GM23338 (cell line): ENCODE measurements at regions not wholly inside any gene's neighbourhood (a gene's known extent, or its start where the extent isn't known, plus 50 kb on each side); places are given as distances from the start of the nearest gene placed in this dataset.

Experiments used
- ATAC-seq: fragments of 200-7000 bp; cut with Tn5 transposase; 3 replicates; pipeline ENCODE4 v1.9.1; 2020
- DNase-seq: peaks from one replicate; pipeline ENCODE4 v3.0.0-alpha.2; 2015; ENCODE audit warnings: low spot score
- H2AFZ ChIP-seq: fragments of 200-600 bp; sonication (generic); 2 replicates; pipeline ENCODE4 v1.8.0; 2016; ENCODE audit warnings: antibody characterized with exemption, mild to moderate bottlenecking, moderate library complexity
- H3F3A ChIP-seq: fragments of 200-600 bp; sonication (generic); replicated peaks from 2 replicates; pipeline ENCODE4 v1.8.0; 2017; ENCODE audit warnings: antibody characterized with exemption, mixed run types, low read depth
- H3K27ac ChIP-seq: fragments of 200-600 bp; sonication (generic); 2 replicates; pipeline ENCODE4 v1.6.1; 2016; ENCODE audit warnings: low read depth
- H3K27me3 ChIP-seq: fragments of 200-600 bp; sonication (generic); 2 replicates; pipeline ENCODE4 v1.8.0; 2016; ENCODE audit warnings: mild to moderate bottlenecking, mixed run types, moderate library complexity; ENCODE audit not compliant: insufficient read depth
- H3K36me3 ChIP-seq: fragments of 200-600 bp; sonication (generic); 2 replicates; pipeline ENCODE4 v1.8.0; 2016; ENCODE audit warnings: mild to moderate bottlenecking; ENCODE audit not compliant: insufficient read depth
- H3K4me1 ChIP-seq: fragments of 200-600 bp; sonication (generic); 2 replicates; pipeline ENCODE4 v1.8.0; 2016; ENCODE audit warnings: mild to moderate bottlenecking, moderate library complexity; ENCODE audit not compliant: insufficient read depth
- H3K4me2 ChIP-seq: fragments of 200-600 bp; sonication (generic); 2 replicates; pipeline ENCODE4 v1.7.1; 2017; ENCODE audit warnings: mixed run types
- H3K4me3 ChIP-seq: fragments of 200-600 bp; sonication (generic); 2 replicates; pipeline ENCODE4 v1.6.1; 2016; ENCODE audit warnings: mixed run types
- H3K79me2 ChIP-seq: fragments of 200-600 bp; sonication (generic); replicated peaks from 2 replicates; pipeline ENCODE4 v1.8.0; 2017; ENCODE audit warnings: mild to moderate bottlenecking; ENCODE audit not compliant: insufficient read depth
- H3K9me2 ChIP-seq: fragments of 200-600 bp; sonication (generic); 2 replicates; pipeline ENCODE4 v1.8.0; 2017; ENCODE audit not compliant: insufficient read depth
- H4K20me1 ChIP-seq: fragments of 200-600 bp; sonication (generic); replicated peaks from 2 replicates; pipeline ENCODE4 v1.8.0; 2017; ENCODE audit warnings: mild to moderate bottlenecking; ENCODE audit not compliant: insufficient read depth
- H3K27ac Mint-ChIP-seq: 2 replicates; pipeline ENCODE4 v1.8.0; 2020; ENCODE audit warnings: inconsistent platforms, mild to moderate bottlenecking, moderate library complexity, mixed read lengths
- H3K27me3 Mint-ChIP-seq: 3 replicates; pipeline ENCODE4 v1.8.0; 2022; ENCODE audit warnings: low read depth, mild to moderate bottlenecking, moderate library complexity, mixed read lengths, inconsistent platforms; ENCODE audit not compliant: insufficient read depth, poor library complexity
- H3K36me3 Mint-ChIP-seq: 3 replicates; pipeline ENCODE4 v1.8.0; 2021; ENCODE audit warnings: low read depth, mild to moderate bottlenecking, inconsistent platforms, moderate library complexity, mixed read lengths
- H3K4me1 Mint-ChIP-seq: 3 replicates; pipeline ENCODE4 v1.8.0; 2020; ENCODE audit warnings: mild to moderate bottlenecking, inconsistent platforms, mixed read lengths
- H3K4me3 Mint-ChIP-seq: 3 replicates; pipeline ENCODE4 v1.8.0; 2021; ENCODE audit warnings: moderate library complexity, mild to moderate bottlenecking, inconsistent platforms, mixed read lengths
- H3K9me3 Mint-ChIP-seq: 3 replicates; pipeline ENCODE4 v1.8.0; 2020; ENCODE audit warnings: moderate library complexity, mild to moderate bottlenecking, inconsistent platforms, mixed read lengths
- CTCF ChIP-seq, 2 experiments: fragments of 200-600 bp in 1 of 2; sonication (generic) in 1 of 2; conservative IDR thresholded peaks; 2 replicates each; pipeline versions ENCODE4 v1.5.1 to v1.6.1; 2016 to 2017; ENCODE audit warnings: antibody characterized with exemption in 2 of 2, low read depth in 2 of 2, mild to moderate bottlenecking in 2 of 2, moderate library complexity in 1 of 2
- EZH2 ChIP-seq: fragments of 200-600 bp; sonication (generic); IDR thresholded peaks from one replicate; pipeline ENCODE4 v1.8.0; 2017; ENCODE audit warnings: antibody characterized with exemption, mild to moderate bottlenecking, low read depth; ENCODE audit not compliant: unreplicated experiment
- NANOG ChIP-seq: IDR thresholded peaks from 2 replicates; pipeline ENCODE4 v1.6.1; 2016; ENCODE audit warnings: antibody characterized with exemption, borderline replicate concordance
- ZNF114 ChIP-seq: fragments of 250-450 bp; sonication (Bioruptor Pico); IDR thresholded peaks from 2 replicates; pipeline ENCODE4 v1.5.0; 2020; ENCODE audit warnings: mild to moderate bottlenecking, moderate library complexity
- ZNF331 ChIP-seq: fragments of 250-450 bp; sonication (Bioruptor Pico); IDR thresholded peaks from 2 replicates; pipeline ENCODE4 v1.5.0; 2020; ENCODE audit warnings: low read depth, mild to moderate bottlenecking, moderate library complexity
- TF ChIP-seq, protein P1 (sequence below): fragments of 250-450 bp; sonication (Bioruptor Pico); IDR thresholded peaks from 2 replicates; pipeline ENCODE4 v1.5.0; 2020; ENCODE audit warnings: mild to moderate bottlenecking, moderate library complexity
- TF ChIP-seq, protein P2 (sequence below): IDR thresholded peaks from one replicate; pipeline ENCODE4 v1.6.1; 2018; ENCODE audit warnings: antibody characterized with exemption; ENCODE audit not compliant: unreplicated experiment
- TF ChIP-seq, protein P3 (sequence below): IDR thresholded peaks from 2 replicates; pipeline ENCODE4 v1.6.1; 2016; ENCODE audit warnings: antibody characterized with exemption

DNA sequence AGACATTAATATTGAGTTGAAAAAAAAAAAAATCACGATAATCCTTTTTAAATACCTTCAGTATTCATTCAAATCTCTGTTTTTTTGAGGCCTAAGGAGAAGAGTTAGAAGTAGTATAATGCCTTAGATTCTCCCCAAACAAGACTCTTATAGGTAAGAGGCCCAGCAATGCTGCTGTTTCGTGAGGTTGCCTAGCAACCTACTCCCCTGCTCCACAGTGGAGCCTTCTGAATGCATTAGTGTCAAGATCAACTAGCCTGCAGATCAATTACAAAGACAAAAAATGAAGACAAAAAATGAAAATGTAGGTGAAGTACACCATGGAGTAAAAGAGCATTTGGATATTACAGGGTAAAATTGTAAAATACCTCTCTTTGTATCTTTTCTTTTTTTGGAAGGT lies 229.8 kb upstream of the LUZP2 start:
- no peaks in the 10 kb centered on the region for H3F3A ChIP-seq
- no peaks in the 10 kb centered on the region for H3K36me3 ChIP-seq
- H3K79me2 ChIP-seq: no peaks in the 10 kb centered on the region
- peaks cover 4% of the 10 kb centered on the region; the same call in 1 of the 3 replicates for H3K9me3 Mint-ChIP-seq
- TF ChIP-seq ZNF114 (no peak), ZNF331 (CRISPR knock-in tag) (no peak), NANOG (no peak), CTCF (conservative IDR thresholded peaks at IDR 0.05; ENCODE audit: low read depth in 2 of 2) (no peak), EZH2 (no peak)
- TF ChIP-seq, protein P1, sequence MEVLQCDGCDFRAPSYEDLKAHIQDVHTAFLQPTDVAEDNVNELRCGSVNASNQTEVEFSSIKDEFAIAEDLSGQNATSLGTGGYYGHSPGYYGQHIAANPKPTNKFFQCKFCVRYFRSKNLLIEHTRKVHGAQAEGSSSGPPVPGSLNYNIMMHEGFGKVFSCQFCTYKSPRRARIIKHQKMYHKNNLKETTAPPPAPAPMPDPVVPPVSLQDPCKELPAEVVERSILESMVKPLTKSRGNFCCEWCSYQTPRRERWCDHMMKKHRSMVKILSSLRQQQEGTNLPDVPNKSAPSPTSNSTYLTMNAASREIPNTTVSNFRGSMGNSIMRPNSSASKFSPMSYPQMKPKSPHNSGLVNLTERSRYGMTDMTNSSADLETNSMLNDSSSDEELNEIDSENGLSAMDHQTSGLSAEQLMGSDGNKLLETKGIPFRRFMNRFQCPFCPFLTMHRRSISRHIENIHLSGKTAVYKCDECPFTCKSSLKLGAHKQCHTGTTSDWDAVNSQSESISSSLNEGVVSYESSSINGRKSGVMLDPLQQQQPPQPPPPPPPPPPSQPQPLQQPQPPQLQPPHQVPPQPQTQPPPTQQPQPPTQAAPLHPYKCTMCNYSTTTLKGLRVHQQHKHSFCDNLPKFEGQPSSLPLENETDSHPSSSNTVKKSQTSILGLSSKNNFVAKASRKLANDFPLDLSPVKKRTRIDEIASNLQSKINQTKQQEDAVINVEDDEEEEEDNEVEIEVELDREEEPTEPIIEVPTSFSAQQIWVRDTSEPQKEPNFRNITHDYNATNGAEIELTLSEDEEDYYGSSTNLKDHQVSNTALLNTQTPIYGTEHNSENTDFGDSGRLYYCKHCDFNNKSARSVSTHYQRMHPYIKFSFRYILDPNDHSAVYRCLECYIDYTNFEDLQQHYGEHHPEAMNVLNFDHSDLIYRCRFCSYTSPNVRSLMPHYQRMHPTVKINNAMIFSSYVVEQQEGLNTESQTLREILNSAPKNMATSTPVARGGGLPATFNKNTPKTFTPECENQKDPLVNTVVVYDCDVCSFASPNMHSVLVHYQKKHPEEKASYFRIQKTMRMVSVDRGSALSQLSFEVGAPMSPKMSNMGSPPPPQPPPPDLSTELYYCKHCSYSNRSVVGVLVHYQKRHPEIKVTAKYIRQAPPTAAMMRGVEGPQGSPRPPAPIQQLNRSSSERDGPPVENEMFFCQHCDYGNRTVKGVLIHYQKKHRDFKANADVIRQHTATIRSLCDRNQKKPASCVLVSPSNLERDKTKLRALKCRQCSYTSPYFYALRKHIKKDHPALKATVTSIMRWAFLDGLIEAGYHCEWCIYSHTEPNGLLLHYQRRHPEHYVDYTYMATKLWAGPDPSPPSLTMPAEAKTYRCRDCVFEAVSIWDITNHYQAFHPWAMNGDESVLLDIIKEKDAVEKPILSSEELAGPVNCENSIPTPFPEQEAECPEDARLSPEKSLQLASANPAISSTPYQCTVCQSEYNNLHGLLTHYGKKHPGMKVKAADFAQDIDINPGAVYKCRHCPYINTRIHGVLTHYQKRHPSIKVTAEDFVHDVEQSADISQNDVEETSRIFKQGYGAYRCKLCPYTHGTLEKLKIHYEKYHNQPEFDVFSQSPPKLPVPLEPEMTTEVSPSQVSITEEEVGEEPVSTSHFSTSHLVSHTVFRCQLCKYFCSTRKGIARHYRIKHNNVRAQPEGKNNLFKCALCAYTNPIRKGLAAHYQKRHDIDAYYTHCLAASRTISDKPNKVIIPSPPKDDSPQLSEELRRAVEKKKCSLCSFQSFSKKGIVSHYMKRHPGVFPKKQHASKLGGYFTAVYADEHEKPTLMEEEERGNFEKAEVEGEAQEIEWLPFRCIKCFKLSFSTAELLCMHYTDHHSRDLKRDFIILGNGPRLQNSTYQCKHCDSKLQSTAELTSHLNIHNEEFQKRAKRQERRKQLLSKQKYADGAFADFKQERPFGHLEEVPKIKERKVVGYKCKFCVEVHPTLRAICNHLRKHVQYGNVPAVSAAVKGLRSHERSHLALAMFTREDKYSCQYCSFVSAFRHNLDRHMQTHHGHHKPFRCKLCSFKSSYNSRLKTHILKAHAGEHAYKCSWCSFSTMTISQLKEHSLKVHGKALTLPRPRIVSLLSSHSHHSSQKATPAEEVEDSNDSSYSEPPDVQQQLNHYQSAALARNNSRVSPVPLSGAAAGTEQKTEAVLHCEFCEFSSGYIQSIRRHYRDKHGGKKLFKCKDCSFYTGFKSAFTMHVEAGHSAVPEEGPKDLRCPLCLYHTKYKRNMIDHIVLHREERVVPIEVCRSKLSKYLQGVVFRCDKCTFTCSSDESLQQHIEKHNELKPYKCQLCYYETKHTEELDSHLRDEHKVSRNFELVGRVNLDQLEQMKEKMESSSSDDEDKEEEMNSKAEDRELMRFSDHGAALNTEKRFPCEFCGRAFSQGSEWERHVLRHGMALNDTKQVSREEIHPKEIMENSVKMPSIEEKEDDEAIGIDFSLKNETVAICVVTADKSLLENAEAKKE (CRISPR knock-in tag): no peak
- TF ChIP-seq, protein P2, sequence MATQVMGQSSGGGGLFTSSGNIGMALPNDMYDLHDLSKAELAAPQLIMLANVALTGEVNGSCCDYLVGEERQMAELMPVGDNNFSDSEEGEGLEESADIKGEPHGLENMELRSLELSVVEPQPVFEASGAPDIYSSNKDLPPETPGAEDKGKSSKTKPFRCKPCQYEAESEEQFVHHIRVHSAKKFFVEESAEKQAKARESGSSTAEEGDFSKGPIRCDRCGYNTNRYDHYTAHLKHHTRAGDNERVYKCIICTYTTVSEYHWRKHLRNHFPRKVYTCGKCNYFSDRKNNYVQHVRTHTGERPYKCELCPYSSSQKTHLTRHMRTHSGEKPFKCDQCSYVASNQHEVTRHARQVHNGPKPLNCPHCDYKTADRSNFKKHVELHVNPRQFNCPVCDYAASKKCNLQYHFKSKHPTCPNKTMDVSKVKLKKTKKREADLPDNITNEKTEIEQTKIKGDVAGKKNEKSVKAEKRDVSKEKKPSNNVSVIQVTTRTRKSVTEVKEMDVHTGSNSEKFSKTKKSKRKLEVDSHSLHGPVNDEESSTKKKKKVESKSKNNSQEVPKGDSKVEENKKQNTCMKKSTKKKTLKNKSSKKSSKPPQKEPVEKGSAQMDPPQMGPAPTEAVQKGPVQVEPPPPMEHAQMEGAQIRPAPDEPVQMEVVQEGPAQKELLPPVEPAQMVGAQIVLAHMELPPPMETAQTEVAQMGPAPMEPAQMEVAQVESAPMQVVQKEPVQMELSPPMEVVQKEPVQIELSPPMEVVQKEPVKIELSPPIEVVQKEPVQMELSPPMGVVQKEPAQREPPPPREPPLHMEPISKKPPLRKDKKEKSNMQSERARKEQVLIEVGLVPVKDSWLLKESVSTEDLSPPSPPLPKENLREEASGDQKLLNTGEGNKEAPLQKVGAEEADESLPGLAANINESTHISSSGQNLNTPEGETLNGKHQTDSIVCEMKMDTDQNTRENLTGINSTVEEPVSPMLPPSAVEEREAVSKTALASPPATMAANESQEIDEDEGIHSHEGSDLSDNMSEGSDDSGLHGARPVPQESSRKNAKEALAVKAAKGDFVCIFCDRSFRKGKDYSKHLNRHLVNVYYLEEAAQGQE: no peak
- TF ChIP-seq, protein P3, sequence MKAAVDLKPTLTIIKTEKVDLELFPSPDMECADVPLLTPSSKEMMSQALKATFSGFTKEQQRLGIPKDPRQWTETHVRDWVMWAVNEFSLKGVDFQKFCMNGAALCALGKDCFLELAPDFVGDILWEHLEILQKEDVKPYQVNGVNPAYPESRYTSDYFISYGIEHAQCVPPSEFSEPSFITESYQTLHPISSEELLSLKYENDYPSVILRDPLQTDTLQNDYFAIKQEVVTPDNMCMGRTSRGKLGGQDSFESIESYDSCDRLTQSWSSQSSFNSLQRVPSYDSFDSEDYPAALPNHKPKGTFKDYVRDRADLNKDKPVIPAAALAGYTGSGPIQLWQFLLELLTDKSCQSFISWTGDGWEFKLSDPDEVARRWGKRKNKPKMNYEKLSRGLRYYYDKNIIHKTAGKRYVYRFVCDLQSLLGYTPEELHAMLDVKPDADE: no peak
- no peak overlapping the region for H3K27ac ChIP-seq
- H3K27me3 ChIP-seq: no peaks in the 10 kb centered on the region
- no peak overlapping the region for H3K4me2 ChIP-seq
- no peaks in the 10 kb centered on the region for H3K9me2 ChIP-seq
- DNase-seq (peak; percentile 50), ATAC-seq (peak; percentile 35; the same call in 2 of the 3 replicates)
- H3K36me3 Mint-ChIP-seq: no peaks in the 10 kb centered on the region
- H3K27ac Mint-ChIP-seq: no peak overlapping the region
- H2AFZ ChIP-seq: no peak overlapping the region
- H3K27me3 Mint-ChIP-seq: peaks cover 2% of the 10 kb centered on the region
- H3K4me3 Mint-ChIP-seq: no peak overlapping the region
- no peaks in the 10 kb centered on the region for H3K4me1 ChIP-seq
- no peaks in the 10 kb centered on the region for H3K4me1 Mint-ChIP-seq
- H4K20me1 ChIP-seq: no peaks in the 10 kb centered on the region
- H3K4me3 ChIP-seq: no peak overlapping the region
